H1 (cell line): ENCODE measurements at regions not wholly inside any gene's neighbourhood (a gene's known extent, or its start where the extent isn't known, plus 50 kb on each side); places are given as distances from the start of the nearest gene placed in this dataset.
A peak's percentile ranks its signal among the peaks of the same experiment; 100 is the strongest.

ENCODE experiments used
- CTCF ChIA-PET: fragments of 300-600 bp; sonication (Branson Sonifier 250); formaldehyde crosslinking; loops from one replicate; lab custom pipeline; 2021; ENCODE audit not compliant: partially characterized antibody; lab: Charles Lee
- POLR2A ChIA-PET: fragments of 300-600 bp; sonication (Branson Sonifier 250); formaldehyde crosslinking; loops from one replicate; lab custom pipeline; 2021; ENCODE audit warnings: inconsistent platforms; ENCODE audit not compliant: partially characterized antibody; lab: Charles Lee
- DNase-seq, 2 experiments: peaks; one replicate each; pipeline versions ENCODE4 v3.0.0 to v3.0.0-alpha.2; 2010 to 2022; ENCODE audit warnings: low spot score in 2 of 2, low read depth in 1 of 2, mixed read lengths in 1 of 2
- FAIRE-seq: peaks from 2 replicates; lab custom pipeline; 2011; peaks lifted over from hg19 to GRCh38; lab: Jason Lieb, UNC
- H2AFZ ChIP-seq: 2 replicates; pipeline ENCODE4 v1.8.1; 2012; ENCODE audit warnings: low read length, inconsistent platforms
- H2AK5ac ChIP-seq: 2 replicates; pipeline ENCODE4 v1.6.1; 2013; ENCODE audit warnings: low read depth, low read length
- H2BK120ac ChIP-seq: replicated peaks from 2 replicates; pipeline ENCODE3; 2013; ENCODE audit warnings: low read depth, low read length, inconsistent platforms
- H2BK12ac ChIP-seq: 2 replicates; pipeline ENCODE4 v1.6.1; 2013; ENCODE audit warnings: low read depth, low read length
- H2BK15ac ChIP-seq: 2 replicates; pipeline ENCODE4 v1.6.1; 2013; ENCODE audit warnings: low read length
- H2BK20ac ChIP-seq: 2 replicates; pipeline ENCODE4 v1.6.1; 2013; ENCODE audit warnings: low read length
- H2BK5ac ChIP-seq: 2 replicates; pipeline ENCODE4 v1.6.1; 2013; ENCODE audit warnings: low read depth, low read length
- H3K14ac ChIP-seq: 2 replicates; pipeline ENCODE4 v1.6.1; 2013; ENCODE audit warnings: inconsistent platforms; ENCODE audit not compliant: insufficient read length
- H3K18ac ChIP-seq: 2 replicates; pipeline ENCODE4 v1.6.1; 2013; ENCODE audit warnings: low read length; ENCODE audit errors: extremely low read depth
- H3K23ac ChIP-seq: 2 replicates; pipeline ENCODE4 v1.6.1; 2013; ENCODE audit warnings: inconsistent platforms; ENCODE audit not compliant: insufficient read length
- H3K23me2 ChIP-seq: 2 replicates; pipeline ENCODE4 v1.6.1; 2013; ENCODE audit warnings: low read depth, low read length
- H3K27ac ChIP-seq: 2 replicates; pipeline ENCODE4 v1.6.1; 2011; ENCODE audit warnings: low read depth, low read length, inconsistent platforms
- H3K27me3 ChIP-seq, 4 experiments: replicated peaks in 1 of 4; 1 replicate in 1 of 4; 2 replicates in 3 of 4; pipeline versions ENCODE4 v1.6.1 to v1.8.1; 2011 to 2013; ENCODE audit warnings: low read length in 3 of 4, mild to moderate bottlenecking in 3 of 4, inconsistent platforms in 2 of 4, mixed read lengths in 2 of 4, moderate library complexity in 1 of 4; ENCODE audit not compliant: control insufficient read depth in 3 of 4, insufficient read depth in 3 of 4; ENCODE audit errors: extremely low read depth in 1 of 4
- H3K36me3 ChIP-seq, 4 experiments: 2 replicates each; pipeline versions ENCODE4 v1.6.1 to v1.8.1; 2011 to 2013; ENCODE audit warnings: mild to moderate bottlenecking in 4 of 4, low read length in 3 of 4, moderate library complexity in 2 of 4, control low read depth in 1 of 4, inconsistent platforms in 1 of 4; ENCODE audit not compliant: insufficient read depth in 4 of 4, control insufficient read depth in 2 of 4
- H3K4ac ChIP-seq: replicated peaks from 2 replicates; pipeline ENCODE3; 2013; ENCODE audit warnings: low read length, low read depth, mixed read lengths, inconsistent platforms; ENCODE audit not compliant: insufficient read length
- H3K4me1 ChIP-seq, 4 experiments: replicated peaks in 1 of 4; 1 replicate in 1 of 4; 2 replicates in 3 of 4; pipeline versions ENCODE4 v1.6.1 to v1.8.1; 2011 to 2013; ENCODE audit warnings: low read length in 3 of 4, inconsistent platforms in 2 of 4, mixed read lengths in 1 of 4; ENCODE audit not compliant: insufficient read depth in 4 of 4, control insufficient read depth in 3 of 4
- H3K4me2 ChIP-seq, 2 experiments: 2 replicates each; pipeline versions ENCODE4 v1.6.1 to v1.8.1; 2011 to 2013; ENCODE audit warnings: low read depth in 2 of 2, low read length in 2 of 2, control low read depth in 1 of 2, inconsistent platforms in 1 of 2, mild to moderate bottlenecking in 1 of 2; ENCODE audit not compliant: insufficient read depth in 1 of 2
- H3K4me3 ChIP-seq, 4 experiments: fragments of 200-600, 300-600 bp in 1 of 4; sonication (generic), shearing (Covaris generic), sonication (Bioruptor Twin) in 1 of 4; 2 replicates each; pipeline versions ENCODE4 v1.5.1 to v1.8.1; 2011 to 2016; ENCODE audit warnings: low read length in 4 of 4, low read depth in 3 of 4, control low read depth in 2 of 4, inconsistent platforms in 2 of 4, mild to moderate bottlenecking in 2 of 4, mixed read lengths in 1 of 4, moderate library complexity in 1 of 4; ENCODE audit not compliant: insufficient read depth in 2 of 4; ENCODE audit errors: extremely low read depth in 1 of 4
- H3K56ac ChIP-seq: replicated peaks from 2 replicates; pipeline ENCODE3; 2013; ENCODE audit warnings: low read depth, mild to moderate bottlenecking, mixed read lengths, low read length, inconsistent platforms; ENCODE audit not compliant: insufficient read length
- H3K79me1 ChIP-seq: 2 replicates; pipeline ENCODE4 v1.6.1; 2013; ENCODE audit warnings: low read depth, low read length, control low read depth
- H3K79me2 ChIP-seq, 2 experiments: 2 replicates each; pipeline versions ENCODE4 v1.6.1 to v1.8.1; 2012 to 2013; ENCODE audit warnings: low read length in 2 of 2, mild to moderate bottlenecking in 2 of 2, inconsistent platforms in 1 of 2; ENCODE audit not compliant: insufficient read depth in 2 of 2, control insufficient read depth in 1 of 2
- H3K9ac ChIP-seq, 4 experiments: replicated peaks in 1 of 4; 1 replicate in 1 of 4; 2 replicates in 3 of 4; pipeline versions ENCODE4 v1.6.1 to v1.8.1; 2011 to 2013; ENCODE audit warnings: low read depth in 3 of 4, low read length in 3 of 4, control low read depth in 2 of 4, mild to moderate bottlenecking in 2 of 4, moderate library complexity in 2 of 4, inconsistent platforms in 1 of 4; ENCODE audit errors: extremely low read depth in 1 of 4
- H3K9me3 ChIP-seq, 2 experiments: 2 replicates each; pipeline versions ENCODE4 v1.6.1 to v1.8.1; 2012 to 2013; ENCODE audit warnings: mild to moderate bottlenecking in 2 of 2, moderate library complexity in 2 of 2, control low read depth in 1 of 2, inconsistent platforms in 1 of 2, low read depth in 1 of 2, low read length in 1 of 2, mixed read lengths in 1 of 2; ENCODE audit not compliant: insufficient read depth in 2 of 2
- H4K20me1 ChIP-seq, 2 experiments: replicated peaks in 1 of 2; 2 replicates each; pipeline versions ENCODE3 to v1.8.1; 2011 to 2013; ENCODE audit warnings: inconsistent platforms in 2 of 2, low read length in 2 of 2, mild to moderate bottlenecking in 1 of 2; ENCODE audit not compliant: insufficient read depth in 2 of 2, control insufficient read depth in 1 of 2
- H4K5ac ChIP-seq: 2 replicates; pipeline ENCODE4 v1.6.1; 2013; ENCODE audit warnings: low read length, low read depth, mixed read lengths, inconsistent platforms; ENCODE audit not compliant: insufficient read length
- H4K8ac ChIP-seq: 2 replicates; pipeline ENCODE4 v1.8.0; 2013; ENCODE audit warnings: mild to moderate bottlenecking, moderate library complexity, low read length, inconsistent platforms; ENCODE audit not compliant: insufficient read depth; ENCODE audit errors: extremely low read depth
- H4K91ac ChIP-seq: replicated peaks from 2 replicates; pipeline ENCODE3; 2013; ENCODE audit warnings: low read length, mixed read lengths, inconsistent platforms; ENCODE audit not compliant: insufficient read length
- BRCA1 ChIP-seq: IDR thresholded peaks from 2 replicates; pipeline ENCODE4 v1.6.1; 2012; ENCODE audit warnings: low read depth, low read length, improper control_type of control experiment
- CTBP2 ChIP-seq: IDR thresholded peaks from 2 replicates; pipeline ENCODE4 v1.7.0; 2011; ENCODE audit warnings: borderline replicate concordance, mild to moderate bottlenecking, moderate library complexity, mixed read lengths, low read length; ENCODE audit not compliant: insufficient read depth, insufficient read length
- EGR1 ChIP-seq: IDR thresholded peaks from 2 replicates; pipeline ENCODE4 v1.6.1; 2011; ENCODE audit warnings: low read depth, low read length, borderline replicate concordance
- HDAC2 ChIP-seq, 2 experiments: fragments of 300-600 bp in 1 of 2; sonication (generic) in 1 of 2; IDR thresholded peaks; 2 replicates each; pipeline ENCODE4 v1.6.1; 2011 to 2012; ENCODE audit warnings: low read depth in 2 of 2, low read length in 2 of 2, mild to moderate bottlenecking in 2 of 2, moderate library complexity in 2 of 2, borderline replicate concordance in 1 of 2, inconsistent platforms in 1 of 2
- MAFK ChIP-seq: IDR thresholded peaks from 2 replicates; pipeline ENCODE4 v1.6.1; 2012; ENCODE audit warnings: low read depth, mild to moderate bottlenecking, improper control_type of control experiment, low read length
- PHF8 ChIP-seq: fragments of 200-600 bp; sonication (generic); conservative IDR thresholded peaks from 2 replicates; pipeline ENCODE4 v1.7.1; 2012; ENCODE audit warnings: low read depth, mild to moderate bottlenecking, inconsistent platforms, low read length, moderate library complexity
- RBBP5 ChIP-seq: IDR thresholded peaks from 2 replicates; pipeline ENCODE4 v1.7.1; 2012; ENCODE audit warnings: low read depth, mild to moderate bottlenecking, inconsistent platforms, low read length, moderate library complexity, borderline replicate concordance
- RFX5 ChIP-seq: IDR thresholded peaks from 2 replicates; pipeline ENCODE4 v1.6.1; 2011; ENCODE audit warnings: low read depth, low read length, improper control_type of control experiment, borderline replicate concordance
- RNF2 ChIP-seq: fragments of 200-900, 300-1000 bp; sonication (generic); IDR thresholded peaks from 2 replicates; pipeline ENCODE4 v1.7.1; 2016; ENCODE audit warnings: borderline replicate concordance, low read depth, mild to moderate bottlenecking, antibody characterized with exemption, low read length; ENCODE audit not compliant: poor library complexity, severe bottlenecking; ENCODE audit errors: missing control alignments
- SIX5 ChIP-seq: IDR thresholded peaks from 2 replicates; pipeline ENCODE4 v1.6.1; 2011; ENCODE audit warnings: mild to moderate bottlenecking, low read depth, low read length
- TAF1 ChIP-seq: IDR thresholded peaks from 2 replicates; pipeline ENCODE4 v1.6.1; 2011; ENCODE audit warnings: mild to moderate bottlenecking, low read depth, low read length
- TCF12 ChIP-seq: IDR thresholded peaks from 2 replicates; pipeline ENCODE4 v1.6.1; 2011; ENCODE audit warnings: low read depth, mild to moderate bottlenecking, low read length
- YY1 ChIP-seq: IDR thresholded peaks from 2 replicates; pipeline ENCODE4 v1.6.1; 2011; ENCODE audit warnings: low read depth, mild to moderate bottlenecking, low read length
- ZNF274 ChIP-seq: IDR thresholded peaks from 2 replicates; pipeline ENCODE4 v1.7.0; 2012; ENCODE audit warnings: low read length, borderline replicate concordance; ENCODE audit errors: extremely low read depth
- WGBS, 2 experiments: shearing (Covaris generic) in 1 of 2; methylation state at CpG; one replicate each; pipeline versions ENCODE4 v1.1.6 to v1.1.7; 2013 to 2015; ENCODE audit warnings: low lambda C conversion rate in 2 of 2, mixed read lengths in 2 of 2, inconsistent platforms in 1 of 2, low coverage in 1 of 2, missing lambda C conversion rate in 1 of 2; ENCODE audit not compliant: insufficient replicate concordance in 2 of 2, insufficient coverage in 1 of 2, insufficient read length in 1 of 2; ENCODE audit errors: extremely low coverage in 1 of 2, missing lambda C conversion rate in 1 of 2; 5-methylcytosine and 5-hydroxymethylcytosine counted together

DNA sequence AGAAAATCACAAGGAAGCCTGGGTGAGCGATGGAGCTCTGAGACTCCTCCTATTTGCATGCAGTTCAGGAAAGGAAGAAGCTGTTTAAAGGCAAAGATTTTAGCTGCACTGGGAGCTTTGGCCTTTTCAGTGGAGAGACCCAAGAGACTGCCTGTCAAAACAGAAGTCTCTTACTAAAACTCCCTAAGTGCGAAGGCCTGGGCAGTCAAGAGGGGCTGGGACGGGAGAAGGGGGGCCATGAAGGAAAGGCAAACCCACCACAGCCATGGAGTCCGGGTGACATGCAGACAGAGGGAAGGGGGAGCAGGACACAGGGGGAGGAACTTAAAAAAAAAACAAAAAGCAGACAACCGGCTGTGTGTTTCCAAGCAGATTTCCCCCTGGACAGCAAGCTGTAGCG lies 537.6 kb upstream of the NOX3 start:
- no peaks in the 10 kb centered on the region for H3K79me1 ChIP-seq
- no peak overlapping the region for H2BK5ac ChIP-seq
- H4K8ac ChIP-seq: peak overlapping the region; percentile 36; the same call in 1 of the 2 replicates
- no peak overlapping the region for H3K4ac ChIP-seq
- H3K79me2 ChIP-seq: no peaks in the 10 kb centered on the region
- H3K4me2 ChIP-seq: no peak overlapping the region
- H3K18ac ChIP-seq: no peak overlapping the region; the same call in 1 of the 2 replicates
- H3K14ac ChIP-seq: no peak overlapping the region
- ChIA-PET POLR2A (no interaction called here), CTCF (interaction anchor here (0.7 kb wide), 1 partner anchor 13 kb away, joined by 3 read pairs; no protein-coding TSS in a partner anchor)
- H2BK12ac ChIP-seq: 0 out of 2 replicates have a peak overlapping the region, but pooled peaks have one; percentile 3
- DNase-seq (no peak), FAIRE-seq (no peak)
- no peaks in the 10 kb centered on the region for H3K9me3 ChIP-seq
- H2BK120ac ChIP-seq: no peak overlapping the region
- H2AK5ac ChIP-seq: no peak overlapping the region
- 86% methylated on average over 6 of the region's 6 CpGs; no CpG with 5 or more reads in 1 of the 2 experiments for WGBS, 2 experiments
- no peak overlapping the region for H3K9ac ChIP-seq
- no peak overlapping the region for H3K56ac ChIP-seq
- H2AFZ ChIP-seq: 0 out of 2 replicates have a peak overlapping the region, but pooled peaks have one; percentile 10
- no peak overlapping the region for H2BK20ac ChIP-seq
- H3K23me2 ChIP-seq: no peaks in the 10 kb centered on the region
- H2BK15ac ChIP-seq: no peak overlapping the region
- H3K27ac ChIP-seq: no peak overlapping the region
- H3K4me3 ChIP-seq: no peak overlapping the region
- H3K27me3 ChIP-seq: no peaks in the 10 kb centered on the region
- no peak overlapping the region for H4K91ac ChIP-seq
- no peak overlapping the region for H4K5ac ChIP-seq
- H3K23ac ChIP-seq: no peak overlapping the region
- no peaks in the 10 kb centered on the region for H4K20me1 ChIP-seq
- no peaks in the 10 kb centered on the region for H3K36me3 ChIP-seq
- H3K4me1 ChIP-seq: no peaks in the 10 kb centered on the region
- TF ChIP-seq MAFK: no peak
- no peak for TF ChIP-seq EGR1
- TF ChIP-seq ZNF274: no peak
- no peak for TF ChIP-seq TCF12
- TF ChIP-seq BRCA1: no peak
- TF ChIP-seq YY1: no peak
- TF ChIP-seq CTBP2: no peak
- TF ChIP-seq SIX5: no peak
- no peak for TF ChIP-seq RBBP5
- no peak for TF ChIP-seq HDAC2 (IDR thresholded peaks at IDR 0.05; ENCODE audit: borderline replicate concordance in 1 of 2, low read depth in 2 of 2, low read length in 2 of 2)
- no peak for TF ChIP-seq RFX5
- TF ChIP-seq TAF1: no peak
- TF ChIP-seq RNF2: no peak
- no peak for TF ChIP-seq PHF8
